ENCODE measurements at regions not wholly inside any gene's neighbourhood (a gene's known extent, or its start where the extent isn't known, plus 50 kb on each side); places are given as distances from the start of the nearest gene placed in this dataset.
A peak's percentile ranks its signal among the peaks of the same experiment; 100 is the strongest.

- TF ChIP-seq CTCF (IDR thresholded peaks at IDR 0.05): no peak
- TF ChIP-seq POLR2A (IDR thresholded peaks at IDR 0.05): no peak
- TF ChIP-seq POLR2AphosphoS5 (IDR thresholded peaks at IDR 0.05; ENCODE audit: insufficient read depth in 1 of 2, low read depth in 1 of 2): peak in 1 of 2 donors; percentile 91
These were observed 52.6 kb upstream of the RCBTB2 start for GRCh38 chr13:48585456-48585840.

Measured in vagina (tissue), 2 donors.